HepG2 (cell line): ENCODE measurements at regions not wholly inside any gene's neighbourhood (a gene's known extent, or its start where the extent isn't known, plus 50 kb on each side); places are given as distances from the start of the nearest gene placed in this dataset.

Source experiments
- ATAC-seq: fragments of 200-7000 bp; cut with Tn5 transposase; 3 replicates; pipeline ENCODE4 v1.9.1; 2020; ENCODE audit warnings: mild to moderate bottlenecking, moderate library complexity
- BruUV-seq: library from RNA; stranded (reverse); fragments of 400-500 nt; replicated peaks from 2 replicates; lab custom pipeline; 2021; lab: Mats Ljungman, UMichigan
- CTCF ChIA-PET: fragments of 300-600 bp; formaldehyde crosslinking; extraction: SDS; loops from one replicate; lab custom pipeline; 2021; ENCODE audit warnings: low total read pairs, inconsistent platforms, low intra/inter-chr PET ratio; lab: Yijun Ruan, JAX
- POLR2A ChIA-PET: fragments of 350-600 bp; sonication (Branson Sonifier 250); formaldehyde crosslinking; loops from one replicate; lab custom pipeline; 2020; ENCODE audit warnings: antibody characterized with exemption, inconsistent platforms; lab: Yijun Ruan, JAX
- DNase-seq: peaks from one replicate; pipeline ENCODE4 v3.0.0-alpha.2; 2015; ENCODE audit warnings: low spot score
- FAIRE-seq: peaks from 3 replicates; lab custom pipeline; 2011; peaks lifted over from hg19 to GRCh38; lab: Jason Lieb, UNC
- H2AFZ ChIP-seq: one replicate; pipeline ENCODE4 v1.6.1; 2011; ENCODE audit warnings: low read length, inconsistent platforms
- H3K27ac ChIP-seq: fragments of 300-600 bp; 3 replicates; pipeline ENCODE4 v1.8.0; 2011; ENCODE audit warnings: mixed run types, mild to moderate bottlenecking, mixed read lengths, low read length, inconsistent platforms; ENCODE audit not compliant: insufficient read depth; ENCODE audit errors: extremely low read length
- H3K27me3 ChIP-seq, 2 experiments: fragments of 200-600 bp in 1 of 2; 2 replicates in 1 of 2; 3 replicates in 1 of 2; pipeline versions ENCODE4 v1.6.0 to v1.8.0; 2011; ENCODE audit warnings: low read length in 2 of 2, mild to moderate bottlenecking in 2 of 2, moderate library complexity in 2 of 2, inconsistent platforms in 1 of 2; ENCODE audit not compliant: insufficient read depth in 2 of 2, control insufficient read depth in 1 of 2
- H3K36me3 ChIP-seq, 2 experiments: fragments of 200-600 bp in 1 of 2; replicated peaks in 1 of 2; 2 replicates in 1 of 2; 3 replicates in 1 of 2; pipeline versions ENCODE4 v1.5.1 to v1.8.0; 2011; ENCODE audit warnings: low read length in 2 of 2, inconsistent platforms in 1 of 2; ENCODE audit not compliant: insufficient read depth in 2 of 2, control insufficient read depth in 1 of 2
- H3K4me1 ChIP-seq: 2 replicates; pipeline ENCODE4 v1.5.1; 2012; ENCODE audit warnings: low read length, inconsistent platforms; ENCODE audit not compliant: insufficient read depth
- H3K4me2 ChIP-seq: 2 replicates; pipeline ENCODE4 v1.6.0; 2011; ENCODE audit warnings: low read depth, low read length, inconsistent platforms
- H3K4me3 ChIP-seq, 3 experiments: fragments of 200-600 bp in 1 of 3; sonication (generic), shearing (Covaris generic) in 1 of 3; replicated peaks in 1 of 3; 2 replicates each; pipeline ENCODE4 v1.5.1; 2011 to 2016; ENCODE audit warnings: low read length in 3 of 3, inconsistent platforms in 2 of 3, low read depth in 2 of 3, mild to moderate bottlenecking in 2 of 3, control low read depth in 1 of 3, mixed read lengths in 1 of 3; ENCODE audit not compliant: insufficient read depth in 1 of 3
- H3K79me2 ChIP-seq: one replicate; pipeline ENCODE4 v1.6.1; 2011; ENCODE audit warnings: low read length, inconsistent platforms; ENCODE audit not compliant: insufficient read depth
- H3K9ac ChIP-seq: 2 replicates; pipeline ENCODE4 v1.6.0; 2011; ENCODE audit warnings: mild to moderate bottlenecking, low read depth, low read length, inconsistent platforms; ENCODE audit not compliant: insufficient read depth
- H3K9me3 ChIP-seq: 2 replicates; pipeline ENCODE4 v1.5.1; 2012; ENCODE audit warnings: mild to moderate bottlenecking, low read length
- H4K20me1 ChIP-seq: 2 replicates; pipeline ENCODE4 v1.6.0; 2011; ENCODE audit warnings: inconsistent platforms, mild to moderate bottlenecking, low read length, moderate library complexity; ENCODE audit not compliant: insufficient read depth
- HMG20B ChIP-seq: conservative IDR thresholded peaks from 2 replicates; pipeline ENCODE4 v1.6.1; 2016; ENCODE audit warnings: missing genetic modification reagents, missing compliant biosample characterization
- KAT7 ChIP-seq: IDR thresholded peaks from 2 replicates; pipeline ENCODE4 v1.6.1; 2018; ENCODE audit warnings: borderline replicate concordance, missing compliant biosample characterization
- LRRFIP1 ChIP-seq: sonication (generic); formaldehyde crosslinking; conservative IDR thresholded peaks from 2 replicates; pipeline ENCODE4 v1.4.0; 2020; ENCODE audit warnings: missing genetic modification reagents
- PRPF4 ChIP-seq: fragments of 200-400 bp; formaldehyde crosslinking; IDR thresholded peaks from 2 replicates; pipeline ENCODE4 v1.6.1; 2016; ENCODE audit warnings: low read length, low read depth; ENCODE audit not compliant: poor library complexity, severe bottlenecking
- SAFB2 ChIP-seq: sonication (generic); formaldehyde crosslinking; IDR thresholded peaks from 2 replicates; pipeline ENCODE4 v1.5.1; 2020; ENCODE audit warnings: missing genetic modification reagents, low read depth, mild to moderate bottlenecking, borderline replicate concordance
- ZMYM4 ChIP-seq: sonication (generic); formaldehyde crosslinking; IDR thresholded peaks from 2 replicates; pipeline ENCODE4 v1.8.1; 2023; ENCODE audit warnings: mild to moderate bottlenecking, missing genetic modification reagents
- ZNF160 ChIP-seq: sonication (generic); formaldehyde crosslinking; IDR thresholded peaks from 2 replicates; pipeline ENCODE4 v1.8.0; 2022; ENCODE audit warnings: mild to moderate bottlenecking, inconsistent platforms, missing genetic modification reagents
- ZNF296 ChIP-seq: sonication (generic); formaldehyde crosslinking; conservative IDR thresholded peaks from 2 replicates; pipeline ENCODE4 v1.5.0; 2020; ENCODE audit warnings: mild to moderate bottlenecking, missing genetic modification reagents
- ZNF569 ChIP-seq: sonication (generic); formaldehyde crosslinking; IDR thresholded peaks from 2 replicates; pipeline ENCODE4 v1.5.0; 2020; ENCODE audit warnings: mild to moderate bottlenecking, missing genetic modification reagents, moderate library complexity, borderline replicate concordance
- ZNF577 ChIP-seq: sonication (generic); formaldehyde crosslinking; IDR thresholded peaks from 2 replicates; pipeline ENCODE4 v1.4.0; 2020; ENCODE audit warnings: mild to moderate bottlenecking, low read depth, missing genetic modification reagents, borderline replicate concordance
- ZNF605 ChIP-seq: sonication (generic); formaldehyde crosslinking; IDR thresholded peaks from 2 replicates; pipeline ENCODE4 v1.8.0; 2022; ENCODE audit warnings: mild to moderate bottlenecking, missing genetic modification reagents
- ZNF883 ChIP-seq: sonication (generic); formaldehyde crosslinking; IDR thresholded peaks from 2 replicates; pipeline ENCODE4 v1.5.1; 2020; ENCODE audit warnings: mild to moderate bottlenecking, missing genetic modification reagents; ENCODE audit errors: not compliant biosample characterization
- in situ Hi-C: cut with HindIII; loops from 2 replicates; pipeline ENCODE4 v1.10.0; 2017; ENCODE audit warnings: low pct_unique_long_range_greater_than_20kb; ENCODE audit not compliant: extremely low pct_ligation_motif_present
- intact Hi-C: fragments of 100-400 bp; cut with micrococcal nuclease; formaldehyde crosslinking; loops from one replicate; pipeline ENCODE4 v1.10.0; 2022; ENCODE audit not compliant: unreplicated experiment

- BruUV-seq: no TSS peak
- DNase-seq: no peak
- intact Hi-C loops: no loop called here
- no peak overlapping the region for H3K9ac ChIP-seq
- ATAC-seq: no peak
- H3K27ac ChIP-seq: no peak overlapping the region
- in situ Hi-C loops: no loop called here
- FAIRE-seq: no peak
- H3K79me2 ChIP-seq: no peaks in the 10 kb centered on the region
- H2AFZ ChIP-seq: no peak overlapping the region
- no peaks in the 10 kb centered on the region for H3K36me3 ChIP-seq
- H3K4me2 ChIP-seq: no peak overlapping the region
- POLR2A ChIA-PET: no interaction called here
- no peaks in the 10 kb centered on the region for H3K4me1 ChIP-seq
- CTCF ChIA-PET: no interaction called here
- H3K27me3 ChIP-seq: no peaks in the 10 kb centered on the region
- H3K4me3 ChIP-seq: no peak overlapping the region
- TF ChIP-seq ZNF160 (CRISPR knock-in tag) (no peak), PRPF4 (no peak), ZNF577 (CRISPR knock-in tag) (no peak), HMG20B (CRISPR knock-in tag) (no peak), KAT7 (CRISPR knock-in tag) (no peak), ZNF569 (CRISPR knock-in tag) (no peak), ZNF883 (CRISPR knock-in tag) (no peak), ZNF296 (no peak), ZNF605 (CRISPR knock-in tag) (no peak), LRRFIP1 (CRISPR knock-in tag) (no peak), ZMYM4 (CRISPR knock-in tag) (no peak), SAFB2 (CRISPR knock-in tag) (no peak)
- peaks cover 34% of the 10 kb centered on the region for H3K9me3 ChIP-seq
- no peaks in the 10 kb centered on the region for H4K20me1 ChIP-seq
Observed at GRCh38 chrY:16480031-16480430, 1400.0 kb downstream of the CDY2B start.
